Central memory CD4-positive, alpha-beta T cell (primary cell): ENCODE measurements at regions not wholly inside any gene's neighbourhood (a gene's known extent, or its start where the extent isn't known, plus 50 kb on each side); places are given as distances from the start of the nearest gene placed in this dataset.
"Not testable (repeated sequence)": the region's sequence is repeated elsewhere in the genome, so short reads cannot be mapped to it uniquely, and the experiment has no call there.

Source experiments
- DNase-seq: peaks from one replicate; pipeline ENCODE4 v3.0.0; 2022

GRCh38 chr3:139095803-139096466 lies 51.2 kb upstream of the PRR23C start:
- DNase-seq = no peak

- no peak for DNase-seq
Measured at GRCh38 chr3:139096670-139097069, 52.0 kb upstream of the PRR23C start.

GRCh38 chr3:139098391-139098790 lies 53.7 kb upstream of the PRR23C start:
- DNase-seq = no peak

GRCh38 chr3:139099968-139100817 lies 55.5 kb upstream of the PRR23C start:
- DNase-seq = no peak

- DNase-seq = no peak
Measured at GRCh38 chr3:139100821-139101220, 56.1 kb upstream of the PRR23C start.

- DNase-seq = no peak
Measured at GRCh38 chr3:139101396-139101795, 56.7 kb upstream of the PRR23C start.

- DNase-seq = no peak
Measured at GRCh38 chr3:139103484-139103883, 58.8 kb upstream of the PRR23C start.

GRCh38 chr3:139104062-139104461 lies 59.4 kb upstream of the PRR23C start:
- no peak for DNase-seq

GRCh38 chr3:139105154-139105702 lies 60.5 kb upstream of the PRR23C start:
- no peak for DNase-seq

GRCh38 chr3:139106013-139106932 lies 61.6 kb upstream of the PRR23C start:
- DNase-seq = no peak

- no peak for DNase-seq
Measured at GRCh38 chr3:139107424-139108252, 62.9 kb upstream of the PRR23C start.

- no peak for DNase-seq
Measured at GRCh38 chr3:139108253-139108969, 63.7 kb upstream of the PRR23C start.

GRCh38 chr3:139109271-139109670 lies 64.6 kb upstream of the PRR23C start:
- DNase-seq = no peak

GRCh38 chr3:139110072-139110830 lies 65.6 kb upstream of the PRR23C start:
- DNase-seq = no peak

GRCh38 chr3:139110929-139111328 lies 66.2 kb upstream of the PRR23C start:
- not testable (repeated sequence) for DNase-seq

GRCh38 chr3:139111392-139112229 lies 66.9 kb upstream of the PRR23C start:
- peak; percentile 11 for DNase-seq

GRCh38 chr3:139112230-139112558 lies 67.5 kb upstream of the PRR23C start:
- no peak for DNase-seq

GRCh38 chr3:139113231-139113992 lies 68.7 kb upstream of the PRR23C start:
- DNase-seq = no peak

GRCh38 chr3:139113993-139114375 lies 69.3 kb upstream of the PRR23C start:
- no peak for DNase-seq
